ENCODE measurements at regions not wholly inside any gene's neighbourhood (a gene's known extent, or its start where the extent isn't known, plus 50 kb on each side); places are given as distances from the start of the nearest gene placed in this dataset.

- H3K4me3 ChIP-seq, result no peak overlapping the region
- no peak overlapping the region for H3K27ac ChIP-seq
- no peak for ATAC-seq (ENCODE audit: low FRiP score in 2 of 2)
- no peak for TF ChIP-seq POLR2AphosphoS5 (IDR thresholded peaks at IDR 0.05)
- TF ChIP-seq EP300 (IDR thresholded peaks at IDR 0.05), result no peak
- no peak for TF ChIP-seq POLR2A (IDR thresholded peaks at IDR 0.05)
- TF ChIP-seq CTCF (IDR thresholded peaks at IDR 0.05), result no peak
- H3K36me3 ChIP-seq, result no peaks in the 10 kb centered on the region
- peaks cover 0 to 3% (median 0%) of the 10 kb centered on the region in 4 donors for H3K4me1 ChIP-seq
- no peak for DNase-seq
- 82 to 85% methylated on average over 10 to 11 of the region's 11 CpGs for WGBS, 2 donors
- no peaks in the 10 kb centered on the region for H3K9me3 ChIP-seq
- no peaks in the 10 kb centered on the region for H3K27me3 ChIP-seq
These were observed 240.4 kb upstream of the TNRC6C start for GRCh38 chr17:77717941-77718668.

GRCh38 chr17:77718669-77718961 lies 239.9 kb upstream of the TNRC6C start:
- ATAC-seq (ENCODE audit: low FRiP score in 2 of 2), result no peak
- no peaks in the 10 kb centered on the region for H3K36me3 ChIP-seq
- H3K27ac ChIP-seq, result no peak overlapping the region
- no peaks in the 10 kb centered on the region for H3K9me3 ChIP-seq
- no peak for DNase-seq
- peaks cover 0 to 3% (median 0%) of the 10 kb centered on the region in 4 donors for H3K4me1 ChIP-seq
- no peaks in the 10 kb centered on the region for H3K27me3 ChIP-seq
- WGBS, 2 donors, result 88 to 95% methylated on average over 9 to 10 of the region's 10 CpGs
- H3K4me3 ChIP-seq, result no peak overlapping the region
- no peak for TF ChIP-seq POLR2AphosphoS5 (IDR thresholded peaks at IDR 0.05)
- TF ChIP-seq POLR2A (IDR thresholded peaks at IDR 0.05), result no peak
- no peak for TF ChIP-seq CTCF (IDR thresholded peaks at IDR 0.05)
- no peak for TF ChIP-seq EP300 (IDR thresholded peaks at IDR 0.05)

- ATAC-seq (ENCODE audit: low FRiP score in 2 of 2) (no peak), DNase-seq (no peak)
- H3K27me3 ChIP-seq, result no peaks in the 10 kb centered on the region
- 82 to 91% methylated on average over 4 of the region's 4 CpGs for WGBS, 2 donors
- no peak overlapping the region for H3K4me3 ChIP-seq
- H3K27ac ChIP-seq, result no peak overlapping the region
- H3K4me1 ChIP-seq, result peaks cover 0 to 3% (median 0%) of the 10 kb centered on the region in 4 donors
- TF ChIP-seq CTCF (IDR thresholded peaks at IDR 0.05) (no peak), POLR2A (IDR thresholded peaks at IDR 0.05) (no peak), POLR2AphosphoS5 (IDR thresholded peaks at IDR 0.05) (no peak), EP300 (IDR thresholded peaks at IDR 0.05) (no peak)
- H3K36me3 ChIP-seq, result no peaks in the 10 kb centered on the region
- H3K9me3 ChIP-seq, result no peaks in the 10 kb centered on the region
These were observed 238.7 kb upstream of the TNRC6C start for GRCh38 chr17:77719806-77720205.

- no peak for TF ChIP-seq CTCF (IDR thresholded peaks at IDR 0.05)
- TF ChIP-seq POLR2AphosphoS5 (IDR thresholded peaks at IDR 0.05), result no peak
- no peak for TF ChIP-seq EP300 (IDR thresholded peaks at IDR 0.05)
- TF ChIP-seq POLR2A (IDR thresholded peaks at IDR 0.05), result no peak
- no peaks in the 10 kb centered on the region for H3K9me3 ChIP-seq
- WGBS, 2 donors, result 88 to 90% methylated on average over 14 of the region's 14 CpGs
- DNase-seq, result no peak
- no peaks in the 10 kb centered on the region for H3K27me3 ChIP-seq
- no peaks in the 10 kb centered on the region for H3K36me3 ChIP-seq
- no peak overlapping the region for H3K27ac ChIP-seq
- no peak for ATAC-seq (ENCODE audit: low FRiP score in 2 of 2)
- no peak overlapping the region for H3K4me3 ChIP-seq
- peaks cover 0 to 3% (median 0%) of the 10 kb centered on the region in 4 donors for H3K4me1 ChIP-seq
These were observed 237.3 kb upstream of the TNRC6C start for GRCh38 chr17:77720946-77721845.

Data from upper lobe of left lung (tissue), 6 donors.